Endodermal cell (in vitro differentiated cells): ENCODE measurements at regions not wholly inside any gene's neighbourhood (a gene's known extent, or its start where the extent isn't known, plus 50 kb on each side); places are given as distances from the start of the nearest gene placed in this dataset.

Source experiments
- DNase-seq: peaks from one replicate; pipeline ENCODE4 v3.0.0-alpha.2; 2017
- H3K27ac ChIP-seq: 2 replicates; pipeline ENCODE4 v1.5.1; 2013; ENCODE audit warnings: mild to moderate bottlenecking, low read depth, low read length, moderate library complexity
- H3K27me3 ChIP-seq: 2 replicates; pipeline ENCODE4 v1.6.1; 2013; ENCODE audit warnings: mild to moderate bottlenecking, low read length, moderate library complexity; ENCODE audit not compliant: insufficient read depth, control insufficient read depth, poor library complexity, severe bottlenecking
- H3K36me3 ChIP-seq: 2 replicates; pipeline ENCODE4 v1.7.0; 2013; ENCODE audit warnings: mild to moderate bottlenecking, low read length, moderate library complexity; ENCODE audit not compliant: control insufficient read depth, insufficient read depth
- H3K4me1 ChIP-seq: one replicate; pipeline ENCODE4 v1.7.0; 2013; ENCODE audit warnings: low read length; ENCODE audit not compliant: control insufficient read depth, insufficient read depth
- H3K4me3 ChIP-seq: 2 replicates; pipeline ENCODE4 v1.5.1; 2013; ENCODE audit warnings: mild to moderate bottlenecking, low read length, moderate library complexity
- H3K9ac ChIP-seq: 2 replicates; pipeline ENCODE4 v1.6.1; 2013; ENCODE audit warnings: mild to moderate bottlenecking, low read length, moderate library complexity; ENCODE audit not compliant: poor library complexity, severe bottlenecking; ENCODE audit errors: extremely low read depth
- H3K9me3 ChIP-seq: 2 replicates; pipeline ENCODE4 v1.6.1; 2013; ENCODE audit warnings: mild to moderate bottlenecking, low read length, moderate library complexity; ENCODE audit not compliant: control insufficient read depth
- H3K27ac Mint-ChIP-seq: 2 replicates; pipeline ENCODE4 v1.8.0; 2020; ENCODE audit warnings: mixed read lengths
- H3K27me3 Mint-ChIP-seq: 2 replicates; pipeline ENCODE4 v1.8.0; 2021; ENCODE audit warnings: mild to moderate bottlenecking, mixed read lengths; ENCODE audit not compliant: insufficient read depth
- H3K36me3 Mint-ChIP-seq: 2 replicates; pipeline ENCODE4 v1.8.0; 2020; ENCODE audit warnings: low read depth, mixed read lengths
- H3K4me1 Mint-ChIP-seq: 2 replicates; pipeline ENCODE4 v1.8.0; 2020; ENCODE audit warnings: mixed read lengths
- H3K4me3 Mint-ChIP-seq: 2 replicates; pipeline ENCODE4 v1.8.0; 2020; ENCODE audit warnings: mild to moderate bottlenecking, moderate library complexity, mixed read lengths
- H3K9me3 Mint-ChIP-seq: 2 replicates; pipeline ENCODE4 v1.8.0; 2020; ENCODE audit warnings: mild to moderate bottlenecking, mixed read lengths
- WGBS, 2 experiments: methylation state at CpG; one replicate each; pipeline versions ENCODE4 v1.1.5 to v1.1.7; 2013; ENCODE audit warnings: missing lambda C conversion rate in 2 of 2, mixed read lengths in 1 of 2; ENCODE audit not compliant: insufficient coverage in 1 of 2, insufficient read length in 1 of 2; 5-methylcytosine and 5-hydroxymethylcytosine counted together
- TF ChIP-seq, protein P1 (sequence below): fragments of 200-600 bp; sonication (generic); conservative IDR thresholded peaks from 2 replicates; pipeline ENCODE4 v1.5.0; 2021; ENCODE audit warnings: antibody characterized with exemption, mild to moderate bottlenecking

DNA sequence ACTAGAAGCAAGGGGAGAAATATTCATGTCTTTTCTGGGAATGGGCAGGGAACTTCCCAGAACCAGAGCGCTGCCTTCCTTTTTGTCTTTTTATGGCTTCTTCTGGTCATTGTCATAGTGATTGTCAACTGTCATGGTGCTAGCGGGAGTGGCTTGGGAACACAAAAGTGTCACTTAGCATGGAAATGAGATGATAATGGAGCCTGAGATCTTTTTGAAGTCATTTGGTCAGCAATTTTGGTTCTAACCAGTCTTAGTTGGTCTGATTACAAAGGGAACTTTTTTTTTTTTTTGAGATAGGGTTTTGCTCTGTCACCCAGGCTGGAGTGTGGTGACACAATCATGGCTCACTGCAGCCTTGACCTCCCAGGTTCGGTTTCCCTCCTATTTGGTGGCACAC, 62.7 kb upstream of the RPH3A start:
- H3K36me3 Mint-ChIP-seq = no peaks in the 10 kb centered on the region
- Histone ChIP-seq H3K27me3 (no peaks in the 10 kb centered on the region), H3K36me3 (no peaks in the 10 kb centered on the region), H3K9me3 (no peaks in the 10 kb centered on the region), H3K9ac (no peak overlapping the region), H3K27ac (no peak overlapping the region), H3K4me3 (no peak overlapping the region), H3K4me1 (no peaks in the 10 kb centered on the region)
- H3K9me3 Mint-ChIP-seq = no peaks in the 10 kb centered on the region
- TF ChIP-seq, protein P1, sequence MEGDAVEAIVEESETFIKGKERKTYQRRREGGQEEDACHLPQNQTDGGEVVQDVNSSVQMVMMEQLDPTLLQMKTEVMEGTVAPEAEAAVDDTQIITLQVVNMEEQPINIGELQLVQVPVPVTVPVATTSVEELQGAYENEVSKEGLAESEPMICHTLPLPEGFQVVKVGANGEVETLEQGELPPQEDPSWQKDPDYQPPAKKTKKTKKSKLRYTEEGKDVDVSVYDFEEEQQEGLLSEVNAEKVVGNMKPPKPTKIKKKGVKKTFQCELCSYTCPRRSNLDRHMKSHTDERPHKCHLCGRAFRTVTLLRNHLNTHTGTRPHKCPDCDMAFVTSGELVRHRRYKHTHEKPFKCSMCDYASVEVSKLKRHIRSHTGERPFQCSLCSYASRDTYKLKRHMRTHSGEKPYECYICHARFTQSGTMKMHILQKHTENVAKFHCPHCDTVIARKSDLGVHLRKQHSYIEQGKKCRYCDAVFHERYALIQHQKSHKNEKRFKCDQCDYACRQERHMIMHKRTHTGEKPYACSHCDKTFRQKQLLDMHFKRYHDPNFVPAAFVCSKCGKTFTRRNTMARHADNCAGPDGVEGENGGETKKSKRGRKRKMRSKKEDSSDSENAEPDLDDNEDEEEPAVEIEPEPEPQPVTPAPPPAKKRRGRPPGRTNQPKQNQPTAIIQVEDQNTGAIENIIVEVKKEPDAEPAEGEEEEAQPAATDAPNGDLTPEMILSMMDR = no peak
- no peaks in the 10 kb centered on the region for H3K4me1 Mint-ChIP-seq
- DNase-seq = no peak
- 88 to 91% methylated on average over 2 to 3 of the region's 3 CpGs for WGBS, 2 experiments
- no peak overlapping the region for H3K27ac Mint-ChIP-seq
- H3K27me3 Mint-ChIP-seq = peaks cover 5% of the 10 kb centered on the region
- no peak overlapping the region for H3K4me3 Mint-ChIP-seq

DNA sequence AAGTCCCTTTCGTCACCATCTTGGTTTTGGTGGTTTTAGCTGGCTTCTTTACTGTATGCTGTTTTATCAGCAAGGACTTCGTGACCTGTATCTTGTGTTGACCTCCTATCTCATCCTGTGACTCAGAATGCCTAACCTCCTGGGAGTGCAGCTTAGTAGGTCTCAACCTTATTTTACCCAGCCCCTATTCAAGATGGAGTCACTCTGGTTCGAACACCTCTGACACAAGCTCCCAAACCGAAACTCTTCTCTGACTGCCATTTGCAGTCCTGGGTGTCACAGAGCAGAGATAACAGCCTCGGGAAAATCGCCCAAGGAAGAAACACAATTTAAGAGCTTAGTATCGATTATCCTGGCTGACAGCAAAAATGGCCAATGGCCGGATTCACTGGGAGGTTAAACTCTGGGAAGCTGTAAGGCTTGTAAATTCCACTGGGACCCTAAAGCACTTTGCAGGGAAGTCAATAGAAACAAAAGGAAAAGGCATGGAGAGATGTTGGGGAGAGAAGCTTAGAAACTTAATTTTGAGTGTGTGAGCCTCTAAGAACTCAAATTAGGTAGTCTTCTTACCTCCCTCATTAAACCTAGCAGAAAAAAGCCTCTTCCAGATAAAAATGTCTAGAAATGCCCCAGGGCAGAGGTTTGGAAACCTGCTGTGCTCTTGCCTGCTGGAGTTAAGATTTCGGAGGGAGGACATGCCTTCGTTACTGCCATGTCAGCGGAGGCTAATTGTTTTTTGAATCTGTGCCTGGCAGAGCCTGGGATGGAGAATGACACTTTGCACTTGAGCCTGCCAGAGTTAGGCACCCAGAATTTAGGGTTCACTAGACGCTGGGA, 56.5 kb upstream of the RPH3A start:
- Mint-ChIP-seq H3K4me1 (peaks cover 4% of the 10 kb centered on the region), H3K27ac (no peak overlapping the region), H3K4me3 (no peak overlapping the region), H3K9me3 (no peaks in the 10 kb centered on the region), H3K27me3 (peaks cover 9% of the 10 kb centered on the region), H3K36me3 (no peaks in the 10 kb centered on the region)
- Histone ChIP-seq H3K27me3 (no peaks in the 10 kb centered on the region), H3K27ac (no peak overlapping the region), H3K4me1 (no peaks in the 10 kb centered on the region), H3K36me3 (no peaks in the 10 kb centered on the region), H3K9me3 (no peaks in the 10 kb centered on the region), H3K4me3 (no peak overlapping the region), H3K9ac (no peak overlapping the region)
- 84 to 85% methylated on average over 10 to 12 of the region's 12 CpGs for WGBS, 2 experiments
- TF ChIP-seq, protein P1 = no peak
- DNase-seq = no peak

DNA sequence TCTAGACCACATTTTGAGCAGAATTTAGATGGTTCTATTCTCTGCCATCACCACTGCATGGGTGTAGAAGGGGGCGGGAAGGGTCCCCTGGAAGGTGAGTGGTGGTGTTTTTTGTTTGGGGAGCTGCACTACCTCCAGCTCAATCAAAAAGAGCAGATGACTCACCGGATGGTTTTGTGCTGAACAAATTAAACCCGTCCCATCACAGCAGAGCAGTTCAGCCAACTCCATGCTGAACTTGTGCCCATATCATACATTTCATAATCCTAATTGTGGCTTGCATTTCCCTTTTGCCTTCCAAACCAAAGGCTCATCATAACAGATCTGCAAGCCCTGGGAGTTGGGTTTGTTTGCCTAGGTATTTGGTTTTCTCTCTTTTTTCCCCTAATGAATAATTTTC, 53.0 kb upstream of the RPH3A start:
- no peaks in the 10 kb centered on the region for H3K36me3 ChIP-seq
- 75% methylated on average over 3 of the region's 3 CpGs; no CpG with 5 or more reads in 1 of the 2 experiments for WGBS, 2 experiments
- H3K4me3 ChIP-seq = no peak overlapping the region
- TF ChIP-seq, protein P1 = no peak
- H3K27ac ChIP-seq = no peak overlapping the region
- DNase-seq = no peak
- no peaks in the 10 kb centered on the region for H3K9me3 ChIP-seq
- H3K9me3 Mint-ChIP-seq = no peaks in the 10 kb centered on the region
- H3K4me1 ChIP-seq = no peaks in the 10 kb centered on the region
- H3K4me3 Mint-ChIP-seq = no peak overlapping the region
- H3K27me3 Mint-ChIP-seq = peaks cover 16% of the 10 kb centered on the region
- peaks cover 4% of the 10 kb centered on the region for H3K4me1 Mint-ChIP-seq
- H3K36me3 Mint-ChIP-seq = no peaks in the 10 kb centered on the region
- H3K27me3 ChIP-seq = no peaks in the 10 kb centered on the region
- H3K9ac ChIP-seq = no peak overlapping the region
- H3K27ac Mint-ChIP-seq = no peak overlapping the region
